ENCODE measurements at regions not wholly inside any gene's neighbourhood (a gene's known extent, or its start where the extent isn't known, plus 50 kb on each side); places are given as distances from the start of the nearest gene placed in this dataset.

- no peak for TF ChIP-seq CHD7 (IDR thresholded peaks at IDR 0.05; ENCODE audit: insufficient replicate concordance, low read length)
- no peak for TF ChIP-seq JUN (IDR thresholded peaks at IDR 0.05; ENCODE audit: low read depth, low read length)
- no peak for TF ChIP-seq ATF2 (IDR thresholded peaks at IDR 0.05; ENCODE audit: low read length)
- no peak for TF ChIP-seq SIRT6 (IDR thresholded peaks at IDR 0.05; ENCODE audit: low read length)
- no peak for TF ChIP-seq MAFK (IDR thresholded peaks at IDR 0.05; ENCODE audit: low read depth, low read length)
- TF ChIP-seq SP2 (IDR thresholded peaks at IDR 0.05; ENCODE audit: low read length), result no peak
- TF ChIP-seq SAP30 (IDR thresholded peaks at IDR 0.05; ENCODE audit: insufficient read depth, insufficient replicate concordance, low read length), result no peak
- no peak for TF ChIP-seq TCF12 (IDR thresholded peaks at IDR 0.05; ENCODE audit: low read depth, low read length)
- no peak for TF ChIP-seq KDM5A (IDR thresholded peaks at IDR 0.05; ENCODE audit: low read length)
These were observed 481.1 kb upstream of the MAN1A1 start (continued) for GRCh38 chr6:119830494-119831295.
